Karpas-422 (cell line): ENCODE measurements at regions not wholly inside any gene's neighbourhood (a gene's known extent, or its start where the extent isn't known, plus 50 kb on each side); places are given as distances from the start of the nearest gene placed in this dataset.

ENCODE experiments used
- DNase-seq: peaks from one replicate; pipeline ENCODE4 v3.0.0-alpha.2; 2015
- H2AFZ ChIP-seq: fragments of 200-600 bp; sonication (generic); 2 replicates; pipeline ENCODE4 v1.6.1; 2014; ENCODE audit warnings: antibody characterized with exemption, low read length, mixed read lengths
- H3K27ac ChIP-seq: fragments of 200-600 bp; sonication (generic); 2 replicates; pipeline ENCODE4 v1.5.1; 2014; ENCODE audit warnings: mild to moderate bottlenecking, low read length, moderate library complexity
- H3K27me3 ChIP-seq: fragments of 200-600 bp; sonication (generic); 2 replicates; pipeline ENCODE4 v1.6.1; 2014; ENCODE audit warnings: low read length, mixed read lengths
- H3K36me3 ChIP-seq: fragments of 200-600 bp; sonication (generic); 2 replicates; pipeline ENCODE4 v1.6.1; 2014; ENCODE audit warnings: low read length, mixed read lengths; ENCODE audit not compliant: insufficient read depth
- H3K4me1 ChIP-seq: fragments of 200-600 bp; sonication (generic); 2 replicates; pipeline ENCODE4 v1.6.1; 2014; ENCODE audit warnings: mild to moderate bottlenecking, low read length, mixed read lengths
- H3K4me2 ChIP-seq: fragments of 200-600 bp; sonication (generic); 2 replicates; pipeline ENCODE4 v1.6.1; 2014; ENCODE audit warnings: low read length, low read depth, mild to moderate bottlenecking; ENCODE audit not compliant: poor library complexity, severe bottlenecking
- H3K4me3 ChIP-seq: fragments of 200-600 bp; sonication (generic); 2 replicates; pipeline ENCODE4 v1.5.1; 2014; ENCODE audit warnings: mild to moderate bottlenecking, antibody characterized with exemption, low read length, mixed read lengths
- H3K79me2 ChIP-seq: fragments of 200-600 bp; sonication (generic); 2 replicates; pipeline ENCODE4 v1.6.1; 2014; ENCODE audit warnings: mild to moderate bottlenecking, low read length, mixed read lengths
- H3K9ac ChIP-seq: fragments of 200-600 bp; sonication (generic); 2 replicates; pipeline ENCODE4 v1.6.0; 2014; ENCODE audit warnings: low read length
- H3K9me2 ChIP-seq: fragments of 200-600 bp; sonication (generic), shearing (Covaris generic); replicated peaks from 2 replicates; pipeline ENCODE4 v1.6.0; 2014; ENCODE audit warnings: mild to moderate bottlenecking, low read length, moderate library complexity; ENCODE audit not compliant: insufficient read depth
- H3K9me3 ChIP-seq: fragments of 300-700, 200-600 bp; sonication (generic); 2 replicates; pipeline ENCODE4 v1.6.1; 2014; ENCODE audit warnings: low read length, mixed read lengths
- H4K20me1 ChIP-seq: fragments of 200-600 bp; sonication (generic); 2 replicates; pipeline ENCODE4 v1.6.1; 2014; ENCODE audit warnings: mild to moderate bottlenecking, antibody characterized with exemption, low read length, low read depth; ENCODE audit not compliant: insufficient read depth

- no peak overlapping the region for H2AFZ ChIP-seq
- H3K4me3 ChIP-seq = no peak overlapping the region
- H3K9me2 ChIP-seq = peaks cover 5% of the 10 kb centered on the region; the same call in 1 of the 2 replicates
- no peaks in the 10 kb centered on the region for H3K27me3 ChIP-seq
- no peaks in the 10 kb centered on the region for H4K20me1 ChIP-seq
- no peaks in the 10 kb centered on the region for H3K9me3 ChIP-seq
- no peaks in the 10 kb centered on the region for H3K79me2 ChIP-seq
- no peak overlapping the region for H3K4me2 ChIP-seq
- no peak for DNase-seq
- H3K4me1 ChIP-seq = no peaks in the 10 kb centered on the region
- H3K9ac ChIP-seq = no peak overlapping the region
- no peak overlapping the region for H3K27ac ChIP-seq
- H3K36me3 ChIP-seq = no peaks in the 10 kb centered on the region
Measured at GRCh38 chr7:42714356-42714755, 197.5 kb downstream of the C7orf25 start.

- Histone ChIP-seq H2AFZ (no peak overlapping the region), H4K20me1 (no peaks in the 10 kb centered on the region), H3K4me2 (no peak overlapping the region), H3K27me3 (no peaks in the 10 kb centered on the region), H3K79me2 (no peaks in the 10 kb centered on the region), H3K27ac (no peak overlapping the region), H3K9me2 (no peaks in the 10 kb centered on the region), H3K36me3 (no peaks in the 10 kb centered on the region), H3K4me3 (no peak overlapping the region), H3K9ac (no peak overlapping the region), H3K9me3 (no peaks in the 10 kb centered on the region), H3K4me1 (no peaks in the 10 kb centered on the region)
- DNase-seq = no peak
Measured at GRCh38 chr7:42709284-42709683, 202.6 kb downstream of the C7orf25 start.

DNA sequence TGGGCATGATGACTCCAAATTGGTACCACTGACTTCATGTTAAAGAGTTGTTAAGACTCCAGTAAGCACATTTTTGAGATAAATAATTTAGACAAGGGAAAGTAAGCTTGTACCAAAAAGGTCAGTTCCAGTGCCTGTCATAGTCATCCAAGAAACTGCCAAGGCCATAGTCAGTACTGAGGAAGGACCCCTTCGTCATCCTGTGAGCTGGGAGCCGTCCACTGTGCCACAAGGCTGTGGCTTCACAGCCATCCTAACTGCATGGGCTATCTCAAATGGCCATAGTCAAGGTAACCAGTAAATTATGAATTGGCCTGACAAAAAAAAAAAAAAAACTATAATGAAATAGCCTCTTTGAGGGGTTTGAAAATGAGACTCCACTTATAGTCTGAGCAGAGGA, 207.2 kb downstream of the C7orf25 start:
- no peaks in the 10 kb centered on the region for H3K9me2 ChIP-seq
- H3K27ac ChIP-seq = no peak overlapping the region
- no peaks in the 10 kb centered on the region for H3K79me2 ChIP-seq
- H3K36me3 ChIP-seq = no peaks in the 10 kb centered on the region
- H3K9me3 ChIP-seq = no peaks in the 10 kb centered on the region
- no peak overlapping the region for H3K4me2 ChIP-seq
- H3K27me3 ChIP-seq = no peaks in the 10 kb centered on the region
- DNase-seq = no peak
- H3K9ac ChIP-seq = no peak overlapping the region
- H3K4me1 ChIP-seq = no peaks in the 10 kb centered on the region
- H4K20me1 ChIP-seq = no peaks in the 10 kb centered on the region
- H2AFZ ChIP-seq = no peak overlapping the region
- no peak overlapping the region for H3K4me3 ChIP-seq

- no peaks in the 10 kb centered on the region for H3K9me3 ChIP-seq
- H3K36me3 ChIP-seq = no peaks in the 10 kb centered on the region
- H3K79me2 ChIP-seq = no peaks in the 10 kb centered on the region
- no peaks in the 10 kb centered on the region for H4K20me1 ChIP-seq
- H3K4me2 ChIP-seq = no peak overlapping the region
- H3K4me3 ChIP-seq = no peak overlapping the region
- H3K27me3 ChIP-seq = no peaks in the 10 kb centered on the region
- no peak overlapping the region for H3K27ac ChIP-seq
- H3K4me1 ChIP-seq = no peaks in the 10 kb centered on the region
- DNase-seq = no peak
- no peaks in the 10 kb centered on the region for H3K9me2 ChIP-seq
- H3K9ac ChIP-seq = no peak overlapping the region
- H2AFZ ChIP-seq = no peak overlapping the region
Measured at GRCh38 chr7:42702647-42703046, 209.2 kb downstream of the C7orf25 start.

- Histone ChIP-seq H2AFZ (no peak overlapping the region), H3K27me3 (no peaks in the 10 kb centered on the region), H3K79me2 (no peaks in the 10 kb centered on the region), H3K36me3 (no peaks in the 10 kb centered on the region), H3K4me3 (no peak overlapping the region), H3K27ac (no peak overlapping the region), H3K4me2 (no peak overlapping the region), H4K20me1 (no peaks in the 10 kb centered on the region), H3K9me3 (no peaks in the 10 kb centered on the region), H3K9me2 (no peaks in the 10 kb centered on the region), H3K4me1 (no peaks in the 10 kb centered on the region), H3K9ac (no peak overlapping the region)
- no peak for DNase-seq
Measured at GRCh38 chr7:42700406-42701327, 211.2 kb downstream of the C7orf25 start.

GRCh38 chr7:42699380-42700178, 212.3 kb downstream of the C7orf25 start:
- Histone ChIP-seq H3K36me3 (no peaks in the 10 kb centered on the region), H3K79me2 (no peaks in the 10 kb centered on the region), H3K9me2 (no peaks in the 10 kb centered on the region), H4K20me1 (no peaks in the 10 kb centered on the region), H3K9ac (no peak overlapping the region), H3K27me3 (no peaks in the 10 kb centered on the region), H3K27ac (no peak overlapping the region), H3K9me3 (no peaks in the 10 kb centered on the region), H3K4me1 (no peaks in the 10 kb centered on the region), H2AFZ (no peak overlapping the region), H3K4me2 (no peak overlapping the region), H3K4me3 (no peak overlapping the region)
- no peak for DNase-seq

GRCh38 chr7:42698600-42699374, 213.1 kb downstream of the C7orf25 start:
- no peaks in the 10 kb centered on the region for H3K79me2 ChIP-seq
- DNase-seq = no peak
- H3K36me3 ChIP-seq = no peaks in the 10 kb centered on the region
- H3K9me2 ChIP-seq = no peaks in the 10 kb centered on the region
- no peak overlapping the region for H3K27ac ChIP-seq
- no peak overlapping the region for H3K4me2 ChIP-seq
- H3K9ac ChIP-seq = no peak overlapping the region
- H3K4me1 ChIP-seq = no peaks in the 10 kb centered on the region
- H4K20me1 ChIP-seq = no peaks in the 10 kb centered on the region
- no peak overlapping the region for H3K4me3 ChIP-seq
- H2AFZ ChIP-seq = no peak overlapping the region
- no peaks in the 10 kb centered on the region for H3K9me3 ChIP-seq
- no peaks in the 10 kb centered on the region for H3K27me3 ChIP-seq
